Esophagus squamous epithelium (tissue), 4 donors: ENCODE measurements at regions not wholly inside any gene's neighbourhood (a gene's known extent, or its start where the extent isn't known, plus 50 kb on each side); places are given as distances from the start of the nearest gene placed in this dataset.

Experiments
- CTCF ChIP-seq, 6 experiments: fragments of 450-650 bp in 4 of 6; fragments of 200-600 bp in 2 of 6; sonication (generic) in 2 of 6; IDR thresholded peaks; one replicate each; pipeline ENCODE4 v1.5.1; 2016 to 2019; ENCODE audit warnings: antibody characterized with exemption in 6 of 6, mild to moderate bottlenecking in 4 of 6, moderate library complexity in 4 of 6
- POLR2A ChIP-seq, 4 donors: fragments of 450-650 bp; IDR thresholded peaks; one replicate each; pipeline ENCODE4 v1.6.1; 2017; ENCODE audit warnings: antibody characterized with exemption in 4 of 4, mild to moderate bottlenecking in 4 of 4, moderate library complexity in 3 of 4

GRCh38 chr13:80259159-80259558, 81.8 kb downstream of the SPRY2 start:
- no peak for TF ChIP-seq CTCF (IDR thresholded peaks at IDR 0.05)
- TF ChIP-seq POLR2A (IDR thresholded peaks at IDR 0.05) = no peak
